ENCODE measurements at regions not wholly inside any gene's neighbourhood (a gene's known extent, or its start where the extent isn't known, plus 50 kb on each side); places are given as distances from the start of the nearest gene placed in this dataset.

- TF ChIP-seq, protein P1, sequence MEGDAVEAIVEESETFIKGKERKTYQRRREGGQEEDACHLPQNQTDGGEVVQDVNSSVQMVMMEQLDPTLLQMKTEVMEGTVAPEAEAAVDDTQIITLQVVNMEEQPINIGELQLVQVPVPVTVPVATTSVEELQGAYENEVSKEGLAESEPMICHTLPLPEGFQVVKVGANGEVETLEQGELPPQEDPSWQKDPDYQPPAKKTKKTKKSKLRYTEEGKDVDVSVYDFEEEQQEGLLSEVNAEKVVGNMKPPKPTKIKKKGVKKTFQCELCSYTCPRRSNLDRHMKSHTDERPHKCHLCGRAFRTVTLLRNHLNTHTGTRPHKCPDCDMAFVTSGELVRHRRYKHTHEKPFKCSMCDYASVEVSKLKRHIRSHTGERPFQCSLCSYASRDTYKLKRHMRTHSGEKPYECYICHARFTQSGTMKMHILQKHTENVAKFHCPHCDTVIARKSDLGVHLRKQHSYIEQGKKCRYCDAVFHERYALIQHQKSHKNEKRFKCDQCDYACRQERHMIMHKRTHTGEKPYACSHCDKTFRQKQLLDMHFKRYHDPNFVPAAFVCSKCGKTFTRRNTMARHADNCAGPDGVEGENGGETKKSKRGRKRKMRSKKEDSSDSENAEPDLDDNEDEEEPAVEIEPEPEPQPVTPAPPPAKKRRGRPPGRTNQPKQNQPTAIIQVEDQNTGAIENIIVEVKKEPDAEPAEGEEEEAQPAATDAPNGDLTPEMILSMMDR (IDR thresholded peaks at IDR 0.05; ENCODE audit: low read length): no peak
- no peak for TF ChIP-seq EZH2 (optimal IDR thresholded peaks at IDR 0.05; ENCODE audit: low read depth, low read length)
These were observed 1265.5 kb downstream of the PCDH9 start for GRCh38 chr13:65964672-65965071.

All from MM.1S (cell line).